ENCODE measurements at regions not wholly inside any gene's neighbourhood (a gene's known extent, or its start where the extent isn't known, plus 50 kb on each side); places are given as distances from the start of the nearest gene placed in this dataset.

DNA sequence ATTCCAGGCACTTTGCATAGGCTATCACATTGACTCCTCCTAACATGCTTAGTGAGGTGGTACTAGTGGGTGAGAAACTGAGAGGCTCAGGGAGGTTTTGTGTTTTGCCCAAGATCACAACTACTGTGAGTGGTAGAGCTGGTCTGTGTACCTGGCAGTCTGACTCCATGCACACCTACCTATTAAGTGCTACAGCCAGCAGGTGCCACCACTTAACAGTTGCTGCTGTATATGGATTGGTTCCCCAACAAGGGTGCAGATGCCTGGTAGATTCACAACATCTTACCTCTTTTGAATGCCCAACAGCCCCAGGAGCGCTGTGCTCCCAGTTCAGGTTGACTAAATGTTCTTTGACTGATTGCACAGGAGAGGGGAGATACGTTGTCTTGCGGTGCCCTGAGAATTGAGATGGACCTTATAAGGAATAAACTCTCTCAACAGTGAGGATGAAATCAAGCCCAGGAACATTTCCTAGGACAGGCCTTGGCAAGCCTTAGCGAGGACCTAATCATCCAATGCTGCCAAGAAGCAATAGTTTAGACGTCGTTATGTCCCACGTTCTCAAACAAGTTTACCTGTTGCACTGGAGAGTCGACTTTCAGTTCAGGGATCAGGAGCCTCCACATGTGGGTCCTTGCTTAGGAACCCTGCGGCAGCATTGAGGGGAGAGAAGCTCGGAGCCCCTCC is 78.9 kb upstream of the F3 start:
- no peak overlapping the region for H3K4me3 ChIP-seq (ENCODE audit: low read depth, low read length)
- TF ChIP-seq, protein P1, sequence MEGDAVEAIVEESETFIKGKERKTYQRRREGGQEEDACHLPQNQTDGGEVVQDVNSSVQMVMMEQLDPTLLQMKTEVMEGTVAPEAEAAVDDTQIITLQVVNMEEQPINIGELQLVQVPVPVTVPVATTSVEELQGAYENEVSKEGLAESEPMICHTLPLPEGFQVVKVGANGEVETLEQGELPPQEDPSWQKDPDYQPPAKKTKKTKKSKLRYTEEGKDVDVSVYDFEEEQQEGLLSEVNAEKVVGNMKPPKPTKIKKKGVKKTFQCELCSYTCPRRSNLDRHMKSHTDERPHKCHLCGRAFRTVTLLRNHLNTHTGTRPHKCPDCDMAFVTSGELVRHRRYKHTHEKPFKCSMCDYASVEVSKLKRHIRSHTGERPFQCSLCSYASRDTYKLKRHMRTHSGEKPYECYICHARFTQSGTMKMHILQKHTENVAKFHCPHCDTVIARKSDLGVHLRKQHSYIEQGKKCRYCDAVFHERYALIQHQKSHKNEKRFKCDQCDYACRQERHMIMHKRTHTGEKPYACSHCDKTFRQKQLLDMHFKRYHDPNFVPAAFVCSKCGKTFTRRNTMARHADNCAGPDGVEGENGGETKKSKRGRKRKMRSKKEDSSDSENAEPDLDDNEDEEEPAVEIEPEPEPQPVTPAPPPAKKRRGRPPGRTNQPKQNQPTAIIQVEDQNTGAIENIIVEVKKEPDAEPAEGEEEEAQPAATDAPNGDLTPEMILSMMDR (conservative IDR thresholded peaks at IDR 0.05; ENCODE audit: low read depth, low read length): no peak
- no peak for DNase-seq (ENCODE audit: low read depth)

DNA sequence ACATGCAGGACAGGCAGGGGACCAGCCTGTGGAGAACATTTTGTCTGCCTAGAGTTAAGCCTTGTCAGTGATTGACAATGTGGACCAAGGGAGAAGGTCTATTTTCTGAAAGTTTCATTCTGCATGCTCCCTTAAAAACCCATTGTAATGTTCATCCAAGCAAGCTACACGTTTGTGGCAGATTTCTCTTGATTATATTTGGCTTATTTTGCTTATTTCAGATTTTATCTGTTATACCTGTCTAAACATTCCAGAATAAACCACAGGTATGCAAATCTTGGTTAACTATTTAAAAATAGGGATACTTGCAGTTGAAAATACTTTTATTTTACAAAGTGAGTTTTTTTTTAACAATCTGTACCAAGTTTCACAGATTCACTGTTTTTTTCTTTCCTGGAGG is 78.2 kb upstream of the F3 start:
- TF ChIP-seq, protein P1 (conservative IDR thresholded peaks at IDR 0.05; ENCODE audit: low read depth, low read length): no peak
- DNase-seq (ENCODE audit: low read depth): no peak
- H3K4me3 ChIP-seq (ENCODE audit: low read depth, low read length): no peak overlapping the region

DNA sequence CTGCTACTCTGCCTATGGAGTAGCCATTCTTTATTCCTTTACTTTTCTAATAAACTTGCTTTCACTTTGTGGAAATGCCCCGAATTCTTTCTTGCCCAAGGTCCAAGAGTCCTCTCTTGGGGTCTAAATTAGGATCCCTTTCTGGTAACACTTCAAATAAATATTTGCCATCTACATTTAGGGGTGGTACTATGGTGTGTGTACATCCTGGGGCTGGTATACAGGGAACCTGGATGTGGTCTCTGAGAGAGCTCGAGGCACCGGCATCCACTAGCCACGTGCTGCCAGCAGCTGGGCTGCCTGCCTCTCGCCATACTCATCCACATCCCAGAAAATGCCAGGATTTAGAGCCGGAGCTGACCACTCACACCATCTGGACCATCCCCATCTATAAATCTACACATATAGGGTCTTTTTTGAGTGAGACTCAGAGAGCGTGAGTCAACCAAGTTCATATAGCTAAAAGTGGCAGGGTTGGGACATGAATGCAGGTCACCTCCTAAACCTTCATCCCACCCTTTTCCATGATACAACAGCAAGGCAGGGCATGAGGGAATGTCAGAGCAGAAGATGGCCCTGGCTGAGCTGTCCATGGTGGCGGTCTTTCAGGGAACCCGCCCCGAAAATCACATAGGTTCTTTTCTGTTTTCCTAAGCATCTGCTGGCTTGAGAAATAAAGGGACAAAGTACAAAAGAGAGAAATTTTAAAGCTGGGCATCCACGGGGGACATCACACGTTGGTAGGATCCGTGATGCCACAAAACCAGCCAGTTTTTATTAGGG is 76.6 kb upstream of the F3 start:
- TF ChIP-seq, protein P1 (conservative IDR thresholded peaks at IDR 0.05; ENCODE audit: low read depth, low read length): no peak
- H3K4me3 ChIP-seq (ENCODE audit: low read depth, low read length): no peak overlapping the region
- no peak for DNase-seq (ENCODE audit: low read depth)

DNA sequence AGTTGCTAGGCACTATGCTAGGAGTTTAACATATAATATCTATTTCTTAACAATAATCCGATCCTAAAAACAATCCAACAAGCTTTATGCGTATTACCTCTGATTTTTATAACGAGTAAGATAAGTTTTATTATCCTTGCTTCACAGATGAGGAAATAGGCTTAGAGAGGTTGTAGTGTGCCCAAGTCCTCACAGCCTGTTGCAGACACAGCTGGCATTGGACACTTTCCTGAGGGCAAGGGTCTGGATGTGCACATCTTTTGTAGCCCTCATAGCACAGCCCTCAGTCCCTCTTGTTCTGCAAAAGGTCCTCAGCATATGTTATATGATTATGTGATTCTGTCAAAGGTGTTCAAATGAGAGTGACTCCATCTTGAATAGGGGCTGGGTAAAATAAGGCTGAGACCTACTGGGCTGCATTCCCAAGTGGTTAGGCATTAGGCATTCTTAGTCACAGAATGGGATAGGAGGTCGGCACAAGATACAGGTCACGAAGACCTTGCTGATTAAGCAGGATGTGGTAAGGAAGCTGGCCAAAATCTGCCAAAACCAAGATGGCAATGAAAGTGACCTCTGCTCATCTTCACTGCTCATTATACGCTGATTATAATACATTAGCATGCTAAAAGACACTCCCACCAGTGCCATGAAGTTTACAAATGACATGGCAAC is 75.7 kb upstream of the F3 start:
- TF ChIP-seq, protein P1 (conservative IDR thresholded peaks at IDR 0.05; ENCODE audit: low read depth, low read length): no peak
- H3K4me3 ChIP-seq (ENCODE audit: low read depth, low read length): no peak overlapping the region
- peak; percentile 47 for DNase-seq (ENCODE audit: low read depth)

DNA sequence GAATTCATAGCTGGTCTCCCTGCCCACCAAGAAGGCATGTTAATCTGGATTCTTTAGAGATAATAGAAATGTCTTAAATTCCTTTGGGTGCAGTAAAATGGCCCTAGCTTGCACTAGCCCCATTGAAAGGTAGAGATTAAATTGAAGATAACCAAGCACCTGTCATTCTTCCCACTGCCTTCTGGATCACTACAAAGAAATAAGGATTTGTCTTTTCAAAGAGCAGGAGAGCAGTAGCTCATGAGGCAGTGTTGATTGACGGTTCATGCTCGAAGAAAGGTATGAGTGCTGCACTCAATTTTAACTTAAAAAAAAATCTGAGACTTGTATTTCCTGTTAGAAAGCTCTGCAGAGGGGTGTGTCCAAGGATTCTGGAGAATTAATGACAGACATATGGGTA is 74.9 kb upstream of the F3 start:
- TF ChIP-seq, protein P1 (conservative IDR thresholded peaks at IDR 0.05; ENCODE audit: low read depth, low read length): no peak
- no peak for DNase-seq (ENCODE audit: low read depth)
- no peak overlapping the region for H3K4me3 ChIP-seq (ENCODE audit: low read depth, low read length)

DNA sequence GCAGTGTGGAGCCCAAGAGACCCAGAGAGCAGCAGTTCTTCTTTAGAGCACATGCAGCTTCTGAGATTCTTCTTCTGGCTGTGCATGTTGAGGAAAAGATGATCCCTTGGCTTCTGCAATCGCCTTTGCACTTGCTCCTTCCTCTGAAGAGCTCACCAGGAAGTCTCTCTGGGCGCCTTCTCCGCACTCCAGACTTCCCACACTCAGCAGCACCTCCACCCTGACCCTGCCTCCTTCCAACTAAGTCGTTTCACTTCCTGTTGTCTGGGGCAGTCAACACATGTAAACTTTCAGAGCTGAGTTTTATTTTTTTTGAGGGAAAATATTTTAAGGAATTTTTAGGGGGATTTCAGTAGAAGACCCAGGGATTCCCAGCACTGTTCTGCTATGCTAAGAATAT is 73.4 kb upstream of the F3 start:
- H3K4me3 ChIP-seq (ENCODE audit: low read depth, low read length): no peak overlapping the region
- DNase-seq (ENCODE audit: low read depth): peak; percentile 50
- TF ChIP-seq, protein P1 (conservative IDR thresholded peaks at IDR 0.05; ENCODE audit: low read depth, low read length): no peak

Measured in choroid plexus epithelial cell (primary cell).